SW 1271 (cell line): ENCODE measurements at regions not wholly inside any gene's neighbourhood (a gene's known extent, or its start where the extent isn't known, plus 50 kb on each side); places are given as distances from the start of the nearest gene placed in this dataset.

ENCODE experiments used
- DNase-seq, 2 experiments: peaks; one replicate each; lab custom pipeline; 2025; lab: John Stamatoyannopoulos, UW

GRCh38 chr2:125070726-125071505 lies 1045.8 kb downstream of the CNTNAP5 start:
- DNase-seq, result no peak

DNA sequence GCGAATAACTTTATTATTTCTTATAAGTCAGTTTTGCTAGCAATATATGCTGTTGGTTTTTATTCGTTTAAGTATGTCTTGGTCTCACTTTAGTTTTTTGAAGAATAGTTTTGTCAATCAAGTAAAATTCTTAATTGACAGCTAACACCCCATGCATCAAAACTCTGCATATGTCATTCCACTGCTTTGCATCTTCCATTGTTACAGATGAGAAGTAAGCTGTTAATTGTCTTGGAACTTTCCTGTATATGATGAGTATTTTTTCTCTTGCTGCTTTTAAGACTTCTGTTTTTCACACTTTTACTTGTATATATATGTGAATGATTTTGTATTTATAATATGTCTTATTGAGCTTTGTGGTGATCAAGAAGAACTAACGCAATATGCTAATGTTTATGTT lies 1048.4 kb downstream of the CNTNAP5 start:
- DNase-seq, result no peak

GRCh38 chr2:125085904-125086303 lies 1060.8 kb downstream of the CNTNAP5 start:
- no peak for DNase-seq

DNA sequence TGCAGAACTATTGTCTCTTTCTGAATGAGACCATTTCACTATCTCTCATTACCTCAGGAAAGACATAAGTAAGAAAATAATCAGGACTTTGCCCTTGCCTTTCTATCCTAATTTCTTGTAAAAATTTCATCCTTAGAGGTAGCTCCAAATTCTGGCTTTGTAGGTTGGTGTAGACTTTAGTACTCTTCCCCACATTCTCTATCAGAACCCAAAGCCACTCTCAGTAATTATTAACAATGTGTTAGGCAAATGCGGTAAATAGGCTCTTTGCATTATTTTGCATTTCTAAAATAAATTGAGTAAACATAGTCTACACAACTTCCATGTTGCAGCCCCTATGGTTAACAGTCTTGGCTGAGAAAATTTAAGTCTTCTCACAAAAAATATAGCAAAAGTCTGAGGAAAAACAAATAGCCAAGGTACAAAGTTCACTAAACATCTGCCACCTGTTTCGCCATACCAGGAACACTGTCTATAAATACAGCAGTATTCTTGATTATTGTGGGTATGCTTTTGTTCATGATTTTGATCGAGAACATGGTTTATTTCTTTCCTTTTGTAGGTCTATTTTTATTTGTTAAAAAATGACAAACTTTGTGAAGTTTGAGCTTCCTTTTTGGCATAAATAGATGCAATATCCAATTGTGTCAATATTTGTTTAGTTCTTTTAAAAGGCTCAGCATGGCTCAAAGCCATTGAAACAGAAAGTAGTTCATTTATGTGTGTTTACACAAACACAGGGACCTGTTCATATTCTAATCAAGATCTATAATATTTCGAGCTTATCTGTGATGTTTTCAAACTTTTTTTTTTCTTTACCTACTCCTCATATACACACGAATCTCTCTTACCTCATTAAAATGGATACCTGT lies 1061.5 kb downstream of the CNTNAP5 start:
- DNase-seq, result no peak

- DNase-seq, result no peak
These were observed 1067.4 kb downstream of the CNTNAP5 start for GRCh38 chr2:125092276-125093009.

DNA sequence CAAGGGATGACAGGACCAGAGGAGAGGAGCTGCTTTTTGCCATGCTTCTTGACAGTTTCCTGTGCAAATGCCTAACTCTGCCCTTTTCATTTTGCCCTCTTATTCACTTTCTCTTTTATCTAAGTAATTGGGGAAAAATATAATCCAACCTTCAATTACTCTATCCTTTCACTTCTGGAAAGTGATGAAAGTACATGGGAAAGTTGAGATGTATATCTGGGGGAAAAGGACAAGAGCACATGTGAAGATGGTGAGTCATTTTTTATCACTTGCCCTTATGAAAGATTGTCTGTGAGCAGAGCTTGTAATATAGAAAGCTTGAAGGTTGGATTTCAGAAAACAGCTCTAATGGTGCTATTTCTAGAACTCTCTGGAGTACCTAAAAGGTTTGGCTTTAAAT lies 1070.7 kb downstream of the CNTNAP5 start:
- DNase-seq, result no peak

DNA sequence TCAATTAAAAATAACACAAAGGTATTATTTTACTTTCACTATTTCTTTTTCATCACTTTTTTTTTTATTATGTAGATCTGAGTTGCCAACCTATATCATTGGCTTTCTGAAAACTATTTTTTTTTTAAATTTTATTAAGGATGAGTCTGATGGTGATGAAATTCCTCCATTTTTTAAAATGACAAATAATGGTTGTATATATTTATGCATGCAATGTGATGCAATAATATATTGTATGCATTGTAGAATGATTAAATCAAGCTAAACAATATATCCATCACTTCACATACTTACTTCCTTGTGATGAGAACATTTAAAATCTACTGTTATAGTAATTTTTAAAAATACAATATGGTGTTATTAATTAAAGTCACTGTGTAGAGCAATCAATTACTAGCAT lies 1081.6 kb downstream of the CNTNAP5 start:
- no peak for DNase-seq

GRCh38 chr2:125107446-125107845 lies 1082.4 kb downstream of the CNTNAP5 start:
- DNase-seq, result no peak

- no peak for DNase-seq
These were observed 1083.2 kb downstream of the CNTNAP5 start for GRCh38 chr2:125108251-125108650.

- DNase-seq, result no peak
These were observed 1100.8 kb downstream of the CNTNAP5 start for GRCh38 chr2:125125902-125126301.

DNA sequence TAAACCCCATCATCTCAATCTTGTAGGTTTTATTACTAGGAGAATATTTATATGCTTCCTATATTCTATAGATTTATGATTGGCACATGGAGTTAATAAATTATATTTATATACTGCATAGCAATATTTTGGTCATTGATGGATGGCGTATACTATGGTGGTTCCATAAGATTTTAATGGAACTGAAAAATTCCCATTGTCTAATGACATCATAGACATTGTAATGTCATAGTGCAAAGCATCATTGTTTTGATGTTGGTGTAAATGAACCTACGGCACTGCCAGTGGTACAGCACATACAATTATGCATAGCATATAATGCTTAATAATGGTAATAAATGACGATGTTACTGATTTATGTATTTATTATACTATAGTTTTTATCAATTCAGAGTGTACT lies 1135.9 kb downstream of the CNTNAP5 start:
- no peak for DNase-seq

DNA sequence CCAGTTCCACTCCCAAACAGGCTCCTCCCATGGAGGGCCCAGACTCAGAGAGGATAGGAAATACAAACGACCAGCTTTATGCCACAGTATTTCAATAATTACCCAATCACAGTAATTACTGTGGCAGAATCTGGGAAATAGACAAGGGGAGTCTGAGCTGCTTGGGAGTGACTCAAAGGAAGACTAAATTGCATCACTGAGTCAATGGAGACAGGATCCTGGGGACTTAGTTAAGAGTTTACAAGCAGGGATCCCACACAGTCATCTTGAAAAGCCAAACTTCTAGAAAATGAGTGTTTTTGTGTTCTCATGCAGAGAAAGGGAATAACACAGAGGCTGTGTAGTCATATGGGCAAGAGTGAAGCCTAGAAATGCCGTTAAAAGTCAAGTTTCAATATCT lies 1142.1 kb downstream of the CNTNAP5 start:
- no peak for DNase-seq

DNA sequence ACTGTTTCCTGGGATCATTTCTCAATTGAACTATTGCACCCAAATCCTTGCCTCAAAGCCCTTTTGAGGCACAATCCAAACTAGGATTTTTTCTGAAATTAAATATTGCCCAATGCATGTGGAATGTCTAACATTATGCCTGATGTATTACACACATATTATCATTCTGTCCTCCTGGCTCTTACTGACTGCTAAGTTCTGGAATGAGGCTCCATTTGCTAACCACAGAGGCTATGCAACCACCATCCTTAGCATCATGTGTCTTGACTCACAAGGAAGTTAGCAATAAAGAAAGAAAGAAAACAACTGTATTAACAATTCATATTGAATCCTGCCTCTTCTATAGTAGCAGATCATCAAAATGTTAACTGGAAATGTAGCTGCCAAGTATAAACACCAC lies 1142.7 kb downstream of the CNTNAP5 start:
- no peak for DNase-seq

DNA sequence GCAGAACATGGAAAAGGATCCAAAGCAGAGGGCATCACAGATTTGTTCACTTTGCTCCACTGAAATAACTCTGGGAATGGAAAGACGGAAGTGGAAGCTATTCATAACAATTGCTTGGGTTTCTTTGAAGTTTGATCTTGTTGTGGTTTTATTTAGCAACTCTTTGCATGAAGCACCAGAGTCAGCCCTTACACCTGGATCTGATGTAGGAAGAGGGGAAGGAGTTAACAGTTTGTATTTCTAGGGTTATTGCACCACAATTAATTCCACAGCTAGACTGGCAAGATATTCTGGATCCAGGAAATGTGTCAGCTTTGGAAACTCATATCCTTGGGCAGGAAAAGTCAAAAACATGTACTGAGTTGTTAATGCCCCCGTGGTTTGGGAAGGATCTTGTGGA lies 1143.4 kb downstream of the CNTNAP5 start:
- no peak for DNase-seq

- DNase-seq, result no peak
These were observed 1144.1 kb downstream of the CNTNAP5 start for GRCh38 chr2:125169022-125169763.

DNA sequence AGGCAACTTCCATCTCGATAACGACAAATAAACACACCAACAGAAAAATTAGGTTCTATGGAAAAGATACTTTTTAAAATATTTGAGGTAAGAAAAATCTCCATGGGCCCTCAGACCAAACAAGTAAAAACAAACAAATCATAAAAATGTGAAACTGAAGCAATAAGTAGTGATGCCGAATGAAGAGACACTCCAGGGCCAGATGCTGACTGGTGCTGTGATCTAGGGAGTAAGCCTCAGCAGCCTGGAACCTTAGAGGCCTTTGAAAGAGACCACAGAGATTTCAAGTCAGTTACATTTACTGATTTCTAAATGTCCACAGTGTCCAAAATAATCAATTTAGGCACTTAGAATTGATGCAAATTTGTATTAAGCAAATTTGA lies 1144.7 kb downstream of the CNTNAP5 start:
- no peak for DNase-seq

- no peak for DNase-seq
These were observed 1147.1 kb downstream of the CNTNAP5 start for GRCh38 chr2:125172181-125172580.

GRCh38 chr2:125175415-125175814 lies 1150.3 kb downstream of the CNTNAP5 start:
- no peak for DNase-seq

DNA sequence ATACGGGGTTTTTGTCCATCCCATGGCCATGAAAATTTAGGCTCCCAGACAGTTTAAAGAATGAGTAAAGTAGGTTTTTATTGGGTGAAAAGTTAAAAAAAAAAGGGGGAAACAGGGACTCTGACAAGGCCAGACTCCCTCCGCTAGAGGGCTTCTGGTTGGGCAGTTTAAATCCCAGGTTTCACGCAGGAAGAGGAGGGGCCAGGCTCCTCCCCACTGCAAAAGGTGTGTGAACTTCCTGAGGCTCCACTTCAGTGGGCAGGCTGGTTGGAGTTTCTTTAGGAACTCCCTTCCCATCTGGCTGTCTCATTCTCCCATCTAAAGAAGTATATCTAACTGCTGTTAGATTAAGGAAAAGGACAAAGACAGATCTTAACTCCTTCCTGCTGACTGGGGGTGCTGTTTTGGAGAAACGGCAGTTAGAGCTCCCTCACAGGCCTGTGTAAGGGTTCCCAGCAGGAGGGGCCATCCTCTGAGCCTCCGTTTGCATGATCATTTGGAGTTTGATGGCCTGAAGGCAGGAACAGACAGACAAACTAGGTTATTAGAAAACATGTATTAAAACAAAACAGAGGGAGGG lies 1160.7 kb downstream of the CNTNAP5 start:
- DNase-seq, result no peak

DNA sequence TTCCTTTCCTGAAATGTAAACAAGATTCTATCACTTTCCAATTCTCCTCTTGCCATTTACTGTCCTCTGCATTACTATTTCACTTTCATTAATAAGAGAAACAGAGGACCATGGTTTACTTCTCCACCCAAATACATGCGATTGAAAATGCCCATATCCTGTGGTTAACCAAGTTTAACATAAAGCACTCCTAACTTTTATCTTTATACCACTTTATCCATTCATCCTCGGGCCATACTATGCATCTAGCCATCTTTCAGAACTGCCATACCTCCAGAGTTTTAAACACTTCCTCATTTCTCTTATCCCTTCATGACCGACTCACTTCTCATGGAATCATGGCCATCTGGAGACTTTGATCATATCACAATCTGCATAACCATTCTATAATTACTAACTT lies 1182.3 kb downstream of the CNTNAP5 start:
- DNase-seq, result no peak

DNA sequence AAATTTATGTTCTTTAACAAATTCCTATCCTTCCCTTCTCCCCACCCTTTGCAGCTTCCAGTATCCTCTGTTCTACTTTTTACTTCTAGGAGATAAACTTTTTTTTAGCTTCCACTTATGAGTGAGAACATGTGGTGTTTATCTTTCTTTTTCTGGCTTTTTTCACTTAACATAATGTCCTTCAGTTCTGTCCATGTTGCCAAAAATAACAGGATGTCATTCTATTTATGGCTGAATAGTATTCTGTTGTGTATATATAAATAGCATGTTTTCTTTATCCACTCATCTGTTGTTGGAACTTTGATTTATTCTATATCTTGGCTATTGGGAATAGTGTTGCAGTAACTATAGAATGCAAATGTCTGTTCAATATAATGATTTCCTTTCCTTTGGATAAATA lies 1191.2 kb downstream of the CNTNAP5 start:
- DNase-seq, result no peak

DNA sequence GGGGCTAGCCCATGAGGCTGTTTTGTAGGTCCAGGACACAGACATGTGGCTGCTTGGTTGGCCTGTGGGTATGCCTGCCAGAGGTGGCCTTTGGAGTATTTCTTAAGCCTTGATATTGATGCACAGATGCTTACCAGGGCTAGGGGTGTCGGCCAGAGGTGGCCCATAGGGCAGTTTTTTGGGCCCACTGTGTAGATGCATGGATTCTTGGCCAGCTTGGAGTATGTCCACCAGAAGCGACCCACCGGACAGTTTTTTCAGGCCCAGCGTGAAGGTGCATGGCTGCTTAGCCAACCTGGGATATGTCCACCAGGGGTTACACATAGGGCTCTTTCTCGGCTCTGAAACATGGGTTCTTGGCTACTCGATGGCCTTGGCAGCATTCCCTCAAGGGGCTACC lies 1199.1 kb downstream of the CNTNAP5 start:
- no peak for DNase-seq
